Fibroblast of skin of back (primary cell): ENCODE measurements at regions not wholly inside any gene's neighbourhood (a gene's known extent, or its start where the extent isn't known, plus 50 kb on each side); places are given as distances from the start of the nearest gene placed in this dataset.

ENCODE experiments used
- DNase-seq: peaks from one replicate; pipeline ENCODE4 v3.0.0-alpha.2; 2013

DNA sequence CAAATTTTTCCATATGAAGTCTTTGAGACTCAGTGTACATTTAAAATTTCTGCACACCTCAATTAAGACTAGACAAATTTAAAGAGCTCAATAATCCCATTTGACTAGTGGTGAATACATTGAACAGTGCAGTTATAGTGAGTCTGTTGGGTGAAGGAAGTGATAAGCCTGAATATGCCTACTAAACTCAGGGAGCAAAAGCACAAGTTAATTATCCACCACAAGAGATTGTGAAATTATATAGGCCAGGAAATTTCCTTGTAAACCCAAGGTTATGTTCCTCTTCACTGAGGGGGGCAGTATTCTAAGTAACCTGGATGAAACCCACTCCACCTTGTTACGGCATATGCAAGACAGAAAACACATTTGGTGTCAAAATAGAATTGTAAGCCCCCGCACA, 612.9 kb upstream of the DAB2 start:
- no peak for DNase-seq

DNA sequence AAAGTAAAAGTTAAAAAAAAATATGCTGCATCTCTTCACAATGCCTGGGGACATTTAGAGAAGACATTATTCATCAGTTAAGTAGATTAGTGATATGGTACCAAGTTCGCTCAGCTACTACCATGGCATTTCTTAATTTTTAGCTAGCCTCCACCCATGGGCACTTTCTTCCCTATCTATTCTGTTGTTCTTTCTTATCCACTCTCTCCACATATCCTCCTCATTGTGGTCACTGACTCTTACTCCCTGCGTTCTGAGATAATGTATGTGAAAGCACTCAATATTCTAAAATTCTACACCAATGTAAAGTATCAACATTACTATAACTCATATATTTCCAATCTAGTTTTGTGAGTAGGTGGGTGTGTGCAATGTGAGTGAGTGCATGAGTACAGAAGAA, 609.7 kb upstream of the DAB2 start:
- DNase-seq = no peak

DNA sequence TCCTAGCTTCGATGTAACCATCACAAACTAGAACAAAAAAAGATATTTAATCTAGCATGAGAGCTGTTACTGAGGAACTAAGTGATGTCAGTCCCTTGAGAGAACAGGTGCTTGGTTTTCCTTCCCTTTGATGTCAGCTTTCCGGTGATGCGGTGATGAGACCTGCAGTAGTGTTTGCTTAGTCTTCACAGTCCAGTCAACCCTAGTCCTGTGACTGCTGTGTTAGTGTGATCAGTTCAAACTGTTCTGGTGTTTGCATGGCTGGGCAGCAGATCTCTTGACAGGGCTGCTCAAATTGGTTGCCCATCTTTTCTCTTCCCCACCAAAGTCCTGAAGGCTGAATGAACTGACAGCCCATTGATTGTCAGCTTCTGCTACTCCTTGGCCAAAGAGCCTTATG, 608.6 kb upstream of the DAB2 start:
- no peak for DNase-seq

DNA sequence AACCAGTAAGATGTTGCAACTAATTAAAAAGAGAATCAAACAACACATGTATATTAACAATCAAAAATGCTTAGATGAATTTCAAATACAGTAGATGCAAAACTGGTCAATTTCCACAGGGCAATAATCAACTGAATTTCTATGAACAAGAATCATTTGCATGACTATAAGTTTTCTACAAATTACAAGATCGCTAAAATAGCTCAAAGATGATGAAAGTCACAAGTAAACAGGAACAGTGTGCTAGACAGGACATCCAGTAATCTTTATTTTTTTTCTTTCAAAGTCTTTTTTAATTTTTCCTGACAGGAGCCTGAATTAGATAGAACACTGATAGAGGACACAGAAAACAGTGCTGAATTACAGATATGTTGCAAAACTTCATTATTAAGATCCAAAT, 608.2 kb upstream of the DAB2 start:
- no peak for DNase-seq

DNA sequence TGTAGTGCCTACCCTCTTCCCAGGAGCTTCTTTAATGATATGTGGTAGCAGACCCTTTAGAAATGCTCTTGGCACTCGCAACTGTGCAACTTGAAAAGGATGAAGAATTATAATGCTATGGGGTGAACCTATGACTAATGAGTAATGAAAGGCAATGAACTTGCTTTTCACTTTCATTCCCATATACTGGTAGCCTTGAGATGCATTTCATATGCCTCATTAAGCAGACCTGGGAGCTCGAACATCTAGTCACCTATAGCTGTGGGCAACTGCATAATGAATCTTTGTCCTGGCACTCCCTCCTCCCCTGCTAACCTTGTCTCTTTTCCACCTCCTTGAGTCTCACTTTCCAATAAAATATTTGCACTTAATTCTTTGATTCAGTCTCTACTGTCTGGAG, 605.9 kb upstream of the DAB2 start:
- DNase-seq = no peak

DNA sequence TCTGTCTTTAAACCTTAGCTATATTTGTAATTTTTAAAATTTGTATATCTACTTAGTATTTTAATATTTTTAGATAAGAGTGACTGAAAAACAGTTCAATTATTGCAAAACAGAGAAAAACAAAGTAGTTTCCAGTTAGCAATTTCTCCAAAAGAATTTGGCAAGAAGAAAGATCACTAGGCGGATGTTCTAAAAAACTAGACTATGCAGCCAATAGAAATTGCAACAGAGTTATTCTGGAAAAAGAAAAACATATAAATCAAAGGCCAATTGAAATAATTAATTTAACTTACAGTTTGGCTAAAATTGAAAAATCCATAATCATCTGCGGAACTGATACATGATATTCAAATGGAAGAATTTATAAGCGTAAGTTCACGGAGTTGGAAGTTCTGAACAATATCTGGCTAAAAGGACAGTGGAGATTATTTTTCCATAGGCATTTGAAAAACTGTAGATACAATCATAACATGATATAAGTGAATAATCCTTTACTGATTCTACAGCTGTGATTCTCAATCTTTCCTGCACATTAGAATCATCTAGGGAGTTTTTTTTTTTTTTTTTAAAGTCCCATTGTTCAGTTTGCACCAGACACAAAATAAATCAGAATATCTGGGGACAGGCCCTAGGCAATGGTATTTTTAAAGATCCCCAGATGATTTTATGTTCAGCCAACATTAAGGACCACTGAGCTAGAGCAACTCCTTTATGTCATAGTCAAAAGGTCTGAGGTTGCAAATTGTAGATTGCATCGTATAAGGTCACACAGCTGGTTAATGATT, 605.1 kb upstream of the DAB2 start:
- no peak for DNase-seq

DNA sequence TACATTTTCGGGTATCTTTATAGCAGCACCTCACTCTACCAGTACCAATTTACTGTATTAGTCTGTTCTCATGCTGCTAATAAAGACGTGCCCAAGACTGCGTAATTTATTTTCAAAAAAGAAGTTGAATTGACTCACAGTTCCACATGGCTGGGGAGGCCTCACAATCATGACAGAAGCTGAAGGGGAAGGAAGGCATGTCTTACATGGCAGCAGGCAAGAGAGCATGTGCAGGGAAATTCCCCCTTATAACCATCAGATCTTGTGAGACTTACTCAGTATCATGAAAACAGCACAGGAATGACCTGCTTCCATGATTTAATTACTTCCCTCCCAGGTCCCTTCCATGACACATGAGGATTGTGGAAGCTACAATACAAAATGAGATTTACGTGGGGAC, 602.6 kb upstream of the DAB2 start:
- no peak for DNase-seq

DNA sequence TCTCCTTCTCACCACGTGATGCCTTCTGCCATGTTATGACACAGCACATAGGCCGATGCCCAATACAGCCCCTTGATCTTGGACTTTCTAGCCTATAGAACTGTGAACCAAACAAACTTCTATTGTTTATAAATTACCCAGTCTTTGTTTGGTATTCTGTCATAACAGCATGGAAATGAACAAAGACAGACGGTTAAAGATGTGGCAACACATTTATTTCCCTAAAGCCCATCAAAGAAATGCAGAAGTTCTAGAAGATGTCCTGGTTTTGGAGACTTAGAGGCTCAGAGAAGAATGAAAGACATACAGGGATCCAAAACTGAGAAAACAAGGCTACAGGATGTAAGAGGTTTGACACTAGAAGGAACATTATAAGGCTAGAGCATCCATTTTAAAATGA, 600.8 kb upstream of the DAB2 start:
- no peak for DNase-seq

DNA sequence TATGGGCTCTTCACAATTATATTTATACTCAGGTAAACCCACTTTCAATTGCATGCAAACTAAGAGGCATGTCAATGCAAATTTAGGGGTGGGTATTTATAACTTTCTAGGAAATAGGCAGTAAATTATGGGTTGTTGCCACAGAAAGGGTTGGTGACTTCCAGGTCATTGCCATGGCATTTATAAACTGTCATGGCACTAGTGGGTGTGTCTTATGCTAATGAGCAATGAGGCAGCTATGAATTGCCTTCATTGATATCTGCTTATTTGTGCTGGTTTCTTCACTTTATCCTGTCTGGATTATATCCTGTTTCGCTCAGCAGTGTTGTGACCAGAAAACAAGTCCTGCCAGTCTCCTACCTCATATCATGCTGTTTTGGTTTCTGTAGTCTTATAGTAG, 597.3 kb upstream of the DAB2 start:
- no peak for DNase-seq

DNA sequence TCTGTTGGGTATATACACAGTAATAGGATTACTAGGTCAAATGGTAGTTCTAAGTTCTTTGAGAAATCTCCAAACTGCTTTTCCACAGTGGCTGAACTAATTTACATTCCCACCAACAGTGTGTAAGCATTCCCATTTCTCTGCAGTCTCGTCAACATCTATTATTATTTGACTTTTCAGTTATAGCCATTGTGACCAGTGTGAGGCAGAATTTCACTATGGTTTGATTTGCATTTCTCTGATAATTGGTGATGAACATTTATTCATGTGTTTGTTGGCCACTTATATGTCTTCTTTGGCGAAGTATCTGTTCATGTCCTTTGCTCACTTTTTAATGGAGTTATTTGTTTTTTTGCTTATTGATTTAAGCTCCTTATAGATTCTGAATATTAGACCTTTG, 596.2 kb upstream of the DAB2 start:
- DNase-seq = no peak

DNA sequence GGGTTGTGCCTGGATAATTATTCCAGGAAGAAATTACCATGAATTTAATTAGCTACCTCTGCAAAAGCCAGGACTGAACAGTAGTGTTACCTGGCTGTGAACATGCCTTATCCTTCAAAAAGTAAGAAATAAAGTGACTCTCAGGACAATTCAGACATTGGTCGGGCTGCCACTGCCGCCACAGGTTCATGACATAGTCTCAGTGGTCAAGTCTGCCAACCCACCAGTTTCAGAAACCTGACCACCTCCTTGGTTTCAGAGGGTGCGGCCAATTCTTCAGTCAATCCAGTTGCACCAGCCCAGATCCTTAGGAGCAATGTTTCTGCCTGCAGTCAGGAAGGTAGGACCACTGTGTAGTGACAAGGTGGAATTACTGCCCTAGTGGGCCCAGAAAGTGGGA, 593.1 kb upstream of the DAB2 start:
- DNase-seq = no peak

DNA sequence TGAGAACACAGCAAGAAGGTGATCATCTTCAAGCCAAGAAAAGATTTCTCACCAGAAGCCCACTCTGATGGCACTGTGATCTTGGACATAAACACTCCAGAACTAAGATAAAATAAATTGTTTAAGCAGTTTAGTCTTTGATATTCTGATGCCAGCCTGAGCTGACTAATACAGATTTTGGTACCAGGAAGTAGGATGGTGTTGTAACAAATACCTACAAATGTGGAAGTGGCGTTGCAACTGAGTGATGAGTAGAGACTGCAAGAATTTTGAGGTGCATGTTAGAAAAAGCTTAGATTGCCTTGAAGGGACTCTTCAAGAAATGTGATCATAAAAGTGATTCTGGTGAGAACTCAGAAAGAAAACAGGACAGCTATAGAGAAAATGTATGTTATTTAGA, 592.4 kb upstream of the DAB2 start:
- no peak for DNase-seq

DNA sequence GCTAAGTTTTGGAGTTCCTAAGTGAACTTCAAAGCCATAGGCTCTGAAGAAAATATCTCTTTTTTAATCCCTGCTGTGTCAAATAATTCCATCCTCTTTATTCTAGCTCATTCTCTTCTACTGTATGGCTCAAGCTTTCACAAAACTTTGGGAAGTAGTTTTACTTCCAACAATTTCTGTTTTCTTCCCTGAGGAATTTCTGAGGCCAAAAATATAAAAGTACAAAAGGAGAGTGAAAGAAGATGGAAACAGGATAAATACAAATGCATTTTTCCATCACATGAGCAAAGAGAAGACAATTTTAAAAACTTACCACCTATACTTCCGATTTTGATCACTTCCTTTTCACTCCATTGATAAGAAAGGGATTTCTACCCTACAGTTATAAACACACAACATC, 585.7 kb upstream of the DAB2 start:
- DNase-seq = no peak

DNA sequence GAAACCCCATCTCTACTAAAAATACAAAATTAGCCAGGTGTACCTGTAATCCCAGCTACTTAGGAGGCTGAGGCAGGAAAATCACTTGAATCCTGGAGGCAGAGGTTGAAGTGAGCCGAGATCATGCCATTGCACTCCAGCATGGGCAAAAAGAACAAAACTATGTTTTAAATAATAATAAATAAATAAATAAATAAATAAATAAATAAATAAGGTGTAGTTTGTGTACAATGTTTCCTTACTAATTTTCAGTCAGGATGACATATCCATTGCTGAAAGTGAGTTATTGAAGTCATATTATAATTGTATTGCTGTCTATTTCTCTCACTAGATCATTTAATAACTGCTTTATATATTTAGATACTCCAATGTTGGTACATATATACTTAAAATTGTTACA, 581.5 kb upstream of the DAB2 start:
- no peak for DNase-seq

DNA sequence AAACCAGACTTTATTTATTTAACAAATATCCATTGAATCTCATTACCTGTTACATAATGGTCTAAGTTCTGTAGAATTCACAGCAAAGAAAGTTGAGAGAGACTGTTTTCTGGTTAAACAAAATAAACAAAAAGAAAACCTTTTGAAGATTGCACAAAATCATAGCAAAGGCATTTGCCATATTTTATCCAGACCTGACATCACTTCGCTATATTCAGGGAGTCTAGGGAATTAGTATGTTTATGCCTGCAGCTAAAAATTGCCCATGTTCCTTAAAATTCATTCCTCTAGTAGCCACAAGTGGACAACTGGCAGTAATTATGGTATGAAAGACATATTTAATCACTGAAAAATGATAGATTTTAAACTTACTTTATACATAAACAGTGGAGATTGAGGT, 577.0 kb upstream of the DAB2 start:
- no peak for DNase-seq

DNA sequence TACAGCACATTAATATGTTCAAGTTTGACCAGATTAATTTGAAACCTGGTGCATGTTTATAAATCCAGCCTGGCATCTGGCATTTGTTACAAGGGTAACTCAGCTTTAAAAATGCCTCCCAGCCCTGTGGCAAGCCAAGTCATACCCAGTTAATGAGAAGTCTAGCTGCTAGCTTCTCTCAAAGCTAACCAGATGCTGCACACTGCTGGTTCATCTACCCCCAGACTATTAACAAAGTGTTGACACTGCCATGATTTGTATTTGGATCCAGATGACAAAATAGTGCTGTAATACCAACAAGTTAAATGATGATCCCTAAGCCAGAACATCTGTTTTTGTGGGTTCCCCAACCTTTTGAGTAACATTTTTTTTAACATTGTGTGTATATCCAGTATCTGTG, 573.7 kb upstream of the DAB2 start:
- no peak for DNase-seq

DNA sequence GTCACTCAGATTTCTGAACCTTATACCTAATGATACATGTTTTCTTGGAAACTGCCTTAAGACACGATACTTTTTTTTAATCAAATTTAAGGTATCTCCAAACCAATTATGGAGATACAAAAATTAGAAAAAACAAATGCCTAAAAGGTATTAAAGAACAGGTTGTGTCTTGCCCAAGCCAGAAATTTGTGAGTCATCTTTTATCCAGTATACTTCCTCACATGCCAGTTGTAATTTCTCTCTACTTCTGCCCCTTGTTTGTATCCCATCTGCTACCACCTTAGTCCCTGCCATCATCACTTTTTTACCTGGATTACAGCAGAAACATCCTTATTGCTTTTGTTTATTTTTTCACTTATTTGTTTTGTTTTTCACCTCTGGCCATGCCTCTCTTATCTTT, 571.2 kb upstream of the DAB2 start:
- no peak for DNase-seq

DNA sequence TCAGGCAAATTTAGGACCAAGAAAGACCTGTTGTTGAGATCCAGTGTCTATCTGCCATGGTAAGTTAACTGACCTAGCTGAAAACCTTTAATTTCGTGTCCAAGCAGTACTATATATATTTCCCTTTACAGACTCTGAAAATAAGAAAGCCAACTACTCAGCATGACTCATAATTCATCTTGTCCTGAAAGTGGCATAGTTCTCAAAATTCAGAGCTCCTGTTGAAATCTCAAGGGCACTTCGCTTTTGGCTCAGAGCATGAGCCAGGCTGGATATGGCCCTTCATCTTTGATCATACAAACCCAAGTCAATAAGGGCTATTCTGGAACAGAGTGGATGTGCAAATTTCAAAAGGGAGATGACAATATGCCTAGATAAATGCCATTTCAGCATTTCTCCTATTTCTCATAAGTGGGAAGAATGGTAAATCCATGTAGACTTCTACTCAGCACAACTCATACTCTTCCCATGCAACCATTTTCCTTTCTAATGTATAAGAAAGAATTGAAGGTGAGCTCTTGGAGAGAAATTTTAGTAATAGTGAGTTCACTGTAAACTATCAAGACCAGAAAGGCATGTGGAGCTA, 567.9 kb upstream of the DAB2 start:
- peak; percentile 36 for DNase-seq

DNA sequence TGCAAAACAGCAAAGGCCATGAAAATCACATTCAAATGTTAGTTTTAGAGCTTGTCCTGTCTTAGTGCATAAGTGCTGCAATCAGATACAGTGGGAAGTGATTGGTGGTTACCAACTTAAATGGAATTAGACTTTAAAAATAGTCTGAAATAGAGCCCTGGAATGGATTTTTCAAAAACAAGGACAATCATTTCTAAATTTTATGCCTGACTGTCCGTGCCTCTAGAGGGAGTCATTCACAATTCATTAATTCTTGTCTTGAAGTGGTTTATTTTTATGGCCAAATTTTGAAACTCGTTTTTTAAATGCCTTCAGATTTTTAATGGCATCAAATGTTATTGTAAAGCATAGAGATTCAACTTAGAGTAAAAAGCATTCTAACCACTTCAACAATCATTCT, 561.8 kb upstream of the DAB2 start:
- DNase-seq = no peak

DNA sequence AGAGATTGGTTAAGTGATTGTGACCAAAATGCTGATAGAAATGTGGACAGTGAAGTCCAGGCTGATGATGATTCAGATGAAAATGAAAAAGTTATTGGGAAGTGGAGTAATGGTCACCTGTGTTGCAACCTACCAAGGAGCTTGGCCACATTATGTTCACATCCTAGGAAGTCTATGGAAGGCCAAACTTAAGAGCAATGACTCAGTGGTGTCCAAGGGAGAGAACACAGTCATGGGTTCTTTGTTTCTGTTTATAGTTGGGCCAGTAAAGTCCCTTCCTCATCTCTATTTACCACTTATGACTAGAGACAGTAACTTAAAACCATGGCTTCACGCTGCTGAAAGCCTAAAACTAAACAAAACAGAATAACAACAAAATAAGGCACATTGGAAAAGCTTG, 555.3 kb upstream of the DAB2 start:
- no peak for DNase-seq

DNA sequence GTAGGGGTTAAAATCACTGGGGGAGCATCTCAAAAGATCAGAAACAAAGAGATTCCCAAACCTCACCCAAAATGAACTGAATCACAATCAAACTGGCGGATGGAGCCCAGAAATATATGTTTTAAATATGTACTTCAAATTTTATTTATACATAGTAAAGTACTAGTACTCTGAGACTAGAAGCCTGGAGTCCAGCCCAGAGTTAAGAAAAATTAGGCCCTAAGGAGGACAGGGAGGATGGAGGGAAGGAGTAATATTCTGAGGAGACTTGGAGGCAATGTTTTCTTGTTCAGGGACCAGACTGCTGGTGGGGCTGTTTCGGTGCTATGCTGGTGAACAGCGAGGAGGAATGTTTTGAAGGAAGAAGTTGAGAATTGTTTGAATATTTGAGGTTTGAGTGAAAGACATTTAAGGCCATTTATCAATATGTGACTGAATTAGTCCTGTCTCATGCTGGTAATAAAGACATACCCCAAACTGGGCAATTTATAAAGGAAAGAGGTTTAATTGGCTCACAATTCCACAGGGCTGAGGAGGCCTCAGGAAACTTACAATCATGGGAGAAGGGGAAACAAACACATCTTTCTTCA, 552.4 kb upstream of the DAB2 start:
- peak; percentile 66 for DNase-seq

DNA sequence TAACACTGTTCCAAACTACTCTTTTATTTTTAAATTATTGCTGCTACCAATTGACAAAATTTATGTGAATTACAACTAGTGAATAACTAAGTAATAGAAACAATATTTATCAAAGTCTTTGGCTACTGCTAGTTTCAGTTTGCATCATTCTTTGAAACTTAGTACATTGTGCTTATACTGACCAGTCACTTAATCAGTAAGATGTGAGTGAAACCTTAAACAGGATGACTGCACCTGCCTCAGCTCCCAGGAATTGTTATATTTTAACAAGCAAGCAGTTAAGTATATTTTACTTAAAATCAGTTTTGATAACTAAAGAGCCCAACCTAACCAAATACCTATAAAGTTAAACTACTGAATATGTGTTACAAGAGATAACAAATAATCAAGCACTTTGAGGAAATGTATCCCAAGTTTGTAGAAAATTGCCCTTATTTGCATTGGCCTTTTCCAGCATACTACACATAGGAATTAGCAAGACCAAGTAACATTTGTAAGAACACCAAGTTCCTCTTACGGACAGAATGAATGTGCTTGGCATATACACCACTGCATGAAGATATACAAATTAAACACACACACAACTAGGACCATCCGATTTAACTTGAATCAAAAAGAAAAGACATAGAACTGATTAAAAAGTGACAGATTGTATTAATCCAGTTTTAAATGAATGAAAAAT, 545.5 kb upstream of the DAB2 start:
- no peak for DNase-seq

DNA sequence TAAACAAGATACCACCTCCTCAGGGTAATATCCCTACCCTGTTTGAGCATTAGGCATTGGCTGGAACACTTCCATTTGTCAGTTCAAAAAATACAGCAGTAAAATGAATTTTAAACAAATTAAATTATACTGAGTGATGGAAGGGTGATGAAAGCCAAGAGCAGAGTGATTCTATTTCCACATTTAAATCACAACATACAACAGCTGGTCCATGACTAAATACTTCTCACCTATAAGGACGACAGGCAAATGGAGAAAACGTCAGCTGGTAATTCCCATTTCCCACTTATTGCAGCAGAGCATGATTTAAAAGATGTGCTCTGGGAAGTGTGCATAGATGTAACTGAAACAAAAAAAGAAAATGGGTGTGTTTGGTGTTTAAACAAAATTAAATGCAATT, 543.6 kb upstream of the DAB2 start:
- no peak for DNase-seq

DNA sequence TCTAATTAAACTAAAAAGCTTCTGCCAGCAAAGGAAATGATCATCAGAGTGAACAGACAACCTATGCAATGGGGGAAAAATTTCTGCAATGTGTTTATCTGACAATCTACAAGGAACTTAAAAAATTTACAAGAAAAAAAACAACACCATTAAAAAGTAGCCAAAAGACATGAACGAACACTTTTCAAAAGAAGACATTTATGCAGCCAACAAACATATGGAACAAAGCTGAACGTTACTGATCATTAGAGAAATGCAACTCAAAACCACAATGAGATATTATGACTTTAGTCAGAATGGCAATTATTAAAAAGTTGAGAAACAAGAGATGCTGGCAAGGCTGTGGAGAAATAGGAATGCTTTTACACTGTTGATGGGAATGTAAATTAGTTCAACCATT, 530.4 kb upstream of the DAB2 start:
- no peak for DNase-seq
